ENCODE measurements at regions not wholly inside any gene's neighbourhood (a gene's known extent, or its start where the extent isn't known, plus 50 kb on each side); places are given as distances from the start of the nearest gene placed in this dataset.

- TF ChIP-seq CTCF (conservative IDR thresholded peaks at IDR 0.05; ENCODE audit: low read depth, low read length): no peak
- no peak overlapping the region for H3K4me3 ChIP-seq (ENCODE audit: low read depth, low read length)
- DNase-seq (ENCODE audit: low read depth): no peak
These were observed 366.9 kb downstream of the MFSD1 start for GRCh38 chr3:159168788-159169187.

GRCh38 chr3:159169828-159170227 lies 368.0 kb downstream of the MFSD1 start:
- DNase-seq (ENCODE audit: low read depth): no peak
- TF ChIP-seq CTCF (conservative IDR thresholded peaks at IDR 0.05; ENCODE audit: low read depth, low read length): no peak
- no peak overlapping the region for H3K4me3 ChIP-seq (ENCODE audit: low read depth, low read length)

- DNase-seq (ENCODE audit: low read depth): no peak
- H3K4me3 ChIP-seq (ENCODE audit: low read depth, low read length): no peak overlapping the region
These were observed 368.7 kb downstream of the MFSD1 start for GRCh38 chr3:159170436-159171003.

GRCh38 chr3:159171333-159171732 lies 369.5 kb downstream of the MFSD1 start:
- no peak overlapping the region for H3K4me3 ChIP-seq (ENCODE audit: low read depth, low read length)
- TF ChIP-seq CTCF (conservative IDR thresholded peaks at IDR 0.05; ENCODE audit: low read depth, low read length): no peak
- no peak for DNase-seq (ENCODE audit: low read depth)

More at GRCh38 chr3:159170436-159171003, 368.7 kb downstream of the MFSD1 start:
- TF ChIP-seq CTCF (conservative IDR thresholded peaks at IDR 0.05; ENCODE audit: low read depth, low read length): no peak

- no peak for TF ChIP-seq CTCF (conservative IDR thresholded peaks at IDR 0.05; ENCODE audit: low read depth, low read length)
- DNase-seq (ENCODE audit: low read depth): no peak
- H3K4me3 ChIP-seq (ENCODE audit: low read depth, low read length): no peak overlapping the region
These were observed 370.6 kb downstream of the MFSD1 start for GRCh38 chr3:159172473-159172872.

- no peak overlapping the region for H3K4me3 ChIP-seq (ENCODE audit: low read depth, low read length)
- no peak for TF ChIP-seq CTCF (conservative IDR thresholded peaks at IDR 0.05; ENCODE audit: low read depth, low read length)
- no peak for DNase-seq (ENCODE audit: low read depth)
These were observed 373.1 kb downstream of the MFSD1 start for GRCh38 chr3:159174715-159175692.
